Endothelial cell of umbilical vein (primary cell): ENCODE measurements at regions not wholly inside any gene's neighbourhood (a gene's known extent, or its start where the extent isn't known, plus 50 kb on each side); places are given as distances from the start of the nearest gene placed in this dataset.

ENCODE experiments used
- BruUV-seq: library from RNA; stranded (reverse); fragments of 400-500 nt; replicated peaks from 2 replicates; lab custom pipeline; 2021; lab: Mats Ljungman, UMichigan
- CTCF ChIA-PET: fragments of 300-600, 350-600 bp; sonication (Branson Sonifier 250); formaldehyde crosslinking; loops from one replicate; lab custom pipeline; 2021; ENCODE audit warnings: antibody characterized with exemption, inconsistent platforms; lab: Charles Lee
- POLR2A ChIA-PET: fragments of 300-600, 350-600 bp; sonication (Branson Sonifier 250); formaldehyde crosslinking; loops from one replicate; lab custom pipeline; 2021; ENCODE audit warnings: antibody characterized with exemption, inconsistent platforms; lab: Charles Lee
- DNase-seq: peaks from one replicate; pipeline ENCODE4 v3.0.0-alpha.2; 2011; ENCODE audit warnings: low read depth, low spot score
- FAIRE-seq: peaks from 2 replicates; lab custom pipeline; 2011; peaks lifted over from hg19 to GRCh38; lab: Jason Lieb, UNC
- H2AFZ ChIP-seq: 2 replicates; pipeline ENCODE4 v1.6.0; 2012; ENCODE audit warnings: low read depth, low read length, control low read depth, inconsistent platforms
- H3K27ac ChIP-seq: 2 replicates; pipeline ENCODE4 v1.5.1; 2011; ENCODE audit warnings: low read depth, mild to moderate bottlenecking, control low read depth, low read length, moderate library complexity; ENCODE audit not compliant: insufficient read depth
- H3K27me3 ChIP-seq, 2 experiments: 2 replicates each; pipeline versions ENCODE4 v1.6.0 to v1.6.1; 2011; ENCODE audit warnings: low read length in 2 of 2, mixed read lengths in 1 of 2; ENCODE audit not compliant: control insufficient read depth in 2 of 2, insufficient read depth in 2 of 2
- H3K36me3 ChIP-seq, 2 experiments: 2 replicates in 1 of 2; 3 replicates in 1 of 2; pipeline ENCODE4 v1.5.1; 2011; ENCODE audit warnings: low read length in 2 of 2, mild to moderate bottlenecking in 1 of 2, moderate library complexity in 1 of 2; ENCODE audit not compliant: control insufficient read depth in 2 of 2, insufficient read depth in 2 of 2; ENCODE audit errors: extremely low read depth in 1 of 2
- H3K4me1 ChIP-seq: 3 replicates; pipeline ENCODE4 v1.5.1; 2011; ENCODE audit warnings: mild to moderate bottlenecking, low read length; ENCODE audit not compliant: control insufficient read depth, insufficient read depth; ENCODE audit errors: extremely low read depth
- H3K4me2 ChIP-seq: 2 replicates; pipeline ENCODE4 v1.6.1; 2011; ENCODE audit warnings: low read length, control low read depth, mixed read lengths; ENCODE audit not compliant: insufficient read depth
- H3K4me3 ChIP-seq, 3 experiments: fragments of 200-600 bp in 1 of 3; sonication (generic), shearing (Covaris generic) in 1 of 3; replicated peaks in 1 of 3; 2 replicates each; pipeline ENCODE4 v1.5.1; 2011 to 2016; ENCODE audit warnings: control low read depth in 3 of 3, low read length in 3 of 3, mild to moderate bottlenecking in 2 of 3, inconsistent platforms in 1 of 3, low read depth in 1 of 3, moderate library complexity in 1 of 3; ENCODE audit not compliant: insufficient read depth in 1 of 3
- H3K79me2 ChIP-seq: 2 replicates; pipeline ENCODE4 v1.6.0; 2012; ENCODE audit warnings: low read length, inconsistent platforms; ENCODE audit not compliant: control insufficient read depth, insufficient read depth
- H3K9ac ChIP-seq: replicated peaks from 2 replicates; pipeline ENCODE3; 2011; ENCODE audit warnings: low read length, control low read depth; ENCODE audit not compliant: insufficient read depth; ENCODE audit errors: extremely low read depth
- H3K9me1 ChIP-seq: replicated peaks from 3 replicates; pipeline ENCODE4 v1.6.0; 2011; ENCODE audit warnings: mild to moderate bottlenecking, low read length; ENCODE audit not compliant: control insufficient read depth, insufficient read depth; ENCODE audit errors: extremely low read depth
- H3K9me3 ChIP-seq: replicated peaks from 2 replicates; pipeline ENCODE4 v1.5.1; 2012; ENCODE audit warnings: low read length, inconsistent platforms; ENCODE audit not compliant: control insufficient read depth, insufficient read depth
- H4K20me1 ChIP-seq: replicated peaks from 2 replicates; pipeline ENCODE3; 2011; ENCODE audit warnings: mild to moderate bottlenecking, low read length; ENCODE audit not compliant: control insufficient read depth, insufficient read depth; ENCODE audit errors: extremely low read depth
- EZH2 ChIP-seq: IDR thresholded peaks from 2 replicates; pipeline ENCODE4 v1.6.1; 2012; ENCODE audit warnings: borderline replicate concordance, low read depth, mild to moderate bottlenecking, moderate library complexity, low read length, inconsistent platforms; ENCODE audit not compliant: severe bottlenecking
- FOS ChIP-seq: IDR thresholded peaks from 2 replicates; pipeline ENCODE4 v1.6.1; 2011; ENCODE audit warnings: mild to moderate bottlenecking, low read length, moderate library complexity, borderline replicate concordance; ENCODE audit not compliant: insufficient read depth
- GATA2 ChIP-seq: IDR thresholded peaks from 2 replicates; pipeline ENCODE4 v1.7.0; 2011; ENCODE audit warnings: low read depth, mild to moderate bottlenecking, moderate library complexity, mixed read lengths, low read length; ENCODE audit not compliant: insufficient read length, insufficient read depth
- JUN ChIP-seq: IDR thresholded peaks from 2 replicates; pipeline ENCODE4 v1.6.1; 2011; ENCODE audit warnings: borderline replicate concordance, low read depth; ENCODE audit not compliant: insufficient read length, insufficient read depth
- POLR2AphosphoS5 ChIP-seq: IDR thresholded peaks from 2 replicates; pipeline ENCODE4 v1.6.1; 2012; ENCODE audit warnings: low read depth, mild to moderate bottlenecking, control low read depth, low read length, moderate library complexity; ENCODE audit not compliant: insufficient read depth
- dilution Hi-C: fragments of 300-500 bp; cut with MboI; formaldehyde crosslinking; loops from one replicate; pipeline ENCODE4 v1.15.0; 2019; ENCODE audit warnings: low sequenced_read_pairs; ENCODE audit not compliant: extremely low pct_ligation_motif_present
- intact Hi-C: fragments of 100-400 bp; cut with micrococcal nuclease; formaldehyde crosslinking; loops from one replicate; pipeline ENCODE4 v1.10.0; 2022
- TF ChIP-seq, protein P1 (sequence below), 2 donors: IDR thresholded peaks; 1 replicate in 1 of 2; 2 replicates in 1 of 2; pipeline ENCODE4 v1.5.1; 2011; ENCODE audit warnings: low read length in 2 of 2, mild to moderate bottlenecking in 2 of 2, moderate library complexity in 2 of 2, control low read depth in 1 of 2, inconsistent platforms in 1 of 2, low read depth in 1 of 2; ENCODE audit not compliant: insufficient read depth in 1 of 2; ENCODE audit errors: extremely low read depth in 1 of 2
- TF ChIP-seq, protein P2 (sequence below): IDR thresholded peaks from 2 replicates; pipeline ENCODE4 v1.6.1; 2011; ENCODE audit not compliant: insufficient read depth, insufficient read length

DNA sequence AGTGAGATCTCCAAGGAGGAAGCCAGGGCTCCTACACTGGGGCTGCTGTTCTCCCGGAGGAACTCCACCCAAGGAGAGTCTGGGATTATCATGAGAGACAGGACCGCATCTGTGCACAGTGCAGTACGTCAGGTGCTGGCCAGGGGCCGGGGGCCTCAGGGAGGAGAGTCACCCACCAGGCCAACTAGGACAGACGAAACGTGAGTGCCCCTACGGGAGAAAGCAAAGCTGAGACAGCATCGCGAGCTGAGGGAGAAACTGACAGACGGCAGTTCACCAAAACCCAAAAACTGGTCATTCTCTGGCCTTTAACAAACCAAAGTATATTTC lies 273.4 kb downstream of the BRD1 start:
- DNase-seq (no peak), FAIRE-seq (no peak)
- H2AFZ ChIP-seq = no peak overlapping the region
- H3K9me3 ChIP-seq = peaks cover 3% of the 10 kb centered on the region
- H3K36me3 ChIP-seq = no peaks in the 10 kb centered on the region
- intact Hi-C loops = no loop called here
- no peaks in the 10 kb centered on the region for H4K20me1 ChIP-seq
- no peak overlapping the region for H3K9ac ChIP-seq
- H3K27me3 ChIP-seq = no peaks in the 10 kb centered on the region
- ChIA-PET CTCF (no interaction called here), POLR2A (no interaction called here)
- TF ChIP-seq GATA2 = no peak
- TF ChIP-seq POLR2AphosphoS5 = no peak
- TF ChIP-seq, protein P1, sequence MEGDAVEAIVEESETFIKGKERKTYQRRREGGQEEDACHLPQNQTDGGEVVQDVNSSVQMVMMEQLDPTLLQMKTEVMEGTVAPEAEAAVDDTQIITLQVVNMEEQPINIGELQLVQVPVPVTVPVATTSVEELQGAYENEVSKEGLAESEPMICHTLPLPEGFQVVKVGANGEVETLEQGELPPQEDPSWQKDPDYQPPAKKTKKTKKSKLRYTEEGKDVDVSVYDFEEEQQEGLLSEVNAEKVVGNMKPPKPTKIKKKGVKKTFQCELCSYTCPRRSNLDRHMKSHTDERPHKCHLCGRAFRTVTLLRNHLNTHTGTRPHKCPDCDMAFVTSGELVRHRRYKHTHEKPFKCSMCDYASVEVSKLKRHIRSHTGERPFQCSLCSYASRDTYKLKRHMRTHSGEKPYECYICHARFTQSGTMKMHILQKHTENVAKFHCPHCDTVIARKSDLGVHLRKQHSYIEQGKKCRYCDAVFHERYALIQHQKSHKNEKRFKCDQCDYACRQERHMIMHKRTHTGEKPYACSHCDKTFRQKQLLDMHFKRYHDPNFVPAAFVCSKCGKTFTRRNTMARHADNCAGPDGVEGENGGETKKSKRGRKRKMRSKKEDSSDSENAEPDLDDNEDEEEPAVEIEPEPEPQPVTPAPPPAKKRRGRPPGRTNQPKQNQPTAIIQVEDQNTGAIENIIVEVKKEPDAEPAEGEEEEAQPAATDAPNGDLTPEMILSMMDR (IDR thresholded peaks at IDR 0.05; ENCODE audit: extremely low read depth in 1 of 2, insufficient read depth in 1 of 2, low read depth in 1 of 2, low read length in 2 of 2) = no peak
- TF ChIP-seq, protein P2, sequence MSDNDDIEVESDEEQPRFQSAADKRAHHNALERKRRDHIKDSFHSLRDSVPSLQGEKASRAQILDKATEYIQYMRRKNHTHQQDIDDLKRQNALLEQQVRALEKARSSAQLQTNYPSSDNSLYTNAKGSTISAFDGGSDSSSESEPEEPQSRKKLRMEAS = no peak
- BruUV-seq = no TSS peak
- dilution Hi-C loops = no loop called here
- H3K79me2 ChIP-seq = no peaks in the 10 kb centered on the region
- no peak overlapping the region for H3K4me2 ChIP-seq
- no peaks in the 10 kb centered on the region for H3K9me1 ChIP-seq
- no peak overlapping the region for H3K4me3 ChIP-seq
- no peaks in the 10 kb centered on the region for H3K4me1 ChIP-seq
- no peak overlapping the region for H3K27ac ChIP-seq

- no peaks in the 10 kb centered on the region for H3K9me1 ChIP-seq
- TF ChIP-seq, protein P2 = no peak
- TF ChIP-seq FOS (no peak), EZH2 (no peak), POLR2AphosphoS5 (no peak), JUN (no peak)
- TF ChIP-seq, protein P1 (IDR thresholded peaks at IDR 0.05; ENCODE audit: extremely low read depth in 1 of 2, insufficient read depth in 1 of 2, low read depth in 1 of 2, low read length in 2 of 2) = no peak
- FAIRE-seq (no peak), DNase-seq (no peak)
- dilution Hi-C loops (no loop called here), intact Hi-C loops (no loop called here)
- no peak overlapping the region for H2AFZ ChIP-seq
- H3K79me2 ChIP-seq = no peaks in the 10 kb centered on the region
- BruUV-seq = no TSS peak
- H3K27me3 ChIP-seq = no peaks in the 10 kb centered on the region
- H3K4me3 ChIP-seq = no peak overlapping the region
- ChIA-PET CTCF (no interaction called here), POLR2A (no interaction called here)
- H3K27ac ChIP-seq = no peak overlapping the region
- H3K4me1 ChIP-seq = no peaks in the 10 kb centered on the region
- H4K20me1 ChIP-seq = no peaks in the 10 kb centered on the region
- no peaks in the 10 kb centered on the region for H3K36me3 ChIP-seq
- H3K9me3 ChIP-seq = peaks cover 5% of the 10 kb centered on the region
- no peak overlapping the region for H3K9ac ChIP-seq
- no peak overlapping the region for H3K4me2 ChIP-seq
Measured at GRCh38 chr22:49553518-49554295, 274.0 kb downstream of the BRD1 start.
